Uterus (tissue), 3 donors: ENCODE measurements at regions not wholly inside any gene's neighbourhood (a gene's known extent, or its start where the extent isn't known, plus 50 kb on each side); places are given as distances from the start of the nearest gene placed in this dataset.
A peak's percentile ranks its signal among the peaks of the same experiment; 100 is the strongest.

Experiments used
- DNase-seq, 2 donors: peaks; one replicate each; pipeline ENCODE4 v3.0.0-alpha.2; 2019 to 2020
- H3K27ac ChIP-seq, 2 donors: fragments of 200-600 bp; sonication (generic); 1 replicate in 1 of 2; 2 replicates in 1 of 2; pipeline ENCODE4 v1.5.1; 2016 to 2018
- H3K27me3 ChIP-seq, 2 donors: fragments of 200-600 bp; sonication (generic); one replicate each; pipeline ENCODE4 v1.5.1; 2018 to 2019; ENCODE audit warnings: control low read depth in 1 of 2
- H3K36me3 ChIP-seq, 2 donors: fragments of 200-600 bp; sonication (generic); one replicate each; pipeline ENCODE4 v1.5.1; 2019; ENCODE audit warnings: control low read depth in 1 of 2
- H3K4me1 ChIP-seq, 2 donors: fragments of 200-600 bp; sonication (generic); one replicate each; pipeline ENCODE4 v1.5.1; 2018 to 2019; ENCODE audit warnings: control low read depth in 1 of 2
- H3K4me3 ChIP-seq, 2 donors: fragments of 200-600 bp; sonication (generic); 1 replicate in 1 of 2; 2 replicates in 1 of 2; pipeline ENCODE4 v1.5.1; 2018 to 2019; ENCODE audit warnings: mild to moderate bottlenecking in 1 of 2
- H3K9me3 ChIP-seq, 2 donors: fragments of 200-600 bp; sonication (generic); one replicate each; pipeline ENCODE4 v1.5.1; 2019; ENCODE audit warnings: control low read depth in 1 of 2
- CTCF ChIP-seq, 4 experiments: fragments of 200-600 bp in 2 of 4; fragments of 450-650 bp in 2 of 4; sonication (generic) in 2 of 4; IDR thresholded peaks; one replicate each; pipeline ENCODE4 v1.5.1; 2016 to 2019; ENCODE audit warnings: antibody characterized with exemption in 4 of 4, mild to moderate bottlenecking in 2 of 4, moderate library complexity in 1 of 4
- POLR2A ChIP-seq, 2 donors: fragments of 450-650 bp; IDR thresholded peaks; one replicate each; pipeline ENCODE4 v1.6.1; 2016; ENCODE audit warnings: antibody characterized with exemption in 2 of 2, mild to moderate bottlenecking in 1 of 2, moderate library complexity in 1 of 2
- intact Hi-C: fragments of 100-400 bp; cut with DNase I; formaldehyde crosslinking; loops from one replicate; pipeline ENCODE4 v1.15.1; 2023; ENCODE audit warnings: low total_unique reads
- donor health status: DM: yes; HTN: yes; CAD: no.

- Histone ChIP-seq H3K27me3 (no peaks in the 10 kb centered on the region), H3K4me3 (no peak overlapping the region), H3K4me1 (no peaks in the 10 kb centered on the region), H3K27ac (no peak overlapping the region), H3K9me3 (no peaks in the 10 kb centered on the region), H3K36me3 (no peaks in the 10 kb centered on the region)
- DNase-seq = no peak
- intact Hi-C loops = no loop called here
- TF ChIP-seq CTCF (IDR thresholded peaks at IDR 0.05) (no peak), POLR2A (IDR thresholded peaks at IDR 0.05) (no peak)
These were observed 462.5 kb upstream of the TBX3 start for GRCh38 chr12:115146453-115146852.

GRCh38 chr12:115144425-115144824 is 460.4 kb upstream of the TBX3 start:
- Histone ChIP-seq H3K27ac (no peak overlapping the region), H3K4me3 (no peak overlapping the region), H3K27me3 (no peaks in the 10 kb centered on the region), H3K9me3 (no peaks in the 10 kb centered on the region), H3K4me1 (no peaks in the 10 kb centered on the region), H3K36me3 (no peaks in the 10 kb centered on the region)
- intact Hi-C loops = no loop called here
- TF ChIP-seq CTCF (IDR thresholded peaks at IDR 0.05) (no peak), POLR2A (IDR thresholded peaks at IDR 0.05) (no peak)
- no peak for DNase-seq

- TF ChIP-seq CTCF (IDR thresholded peaks at IDR 0.05) (no peak), POLR2A (IDR thresholded peaks at IDR 0.05) (no peak)
- Histone ChIP-seq H3K4me3 (no peak overlapping the region), H3K9me3 (no peaks in the 10 kb centered on the region), H3K27me3 (no peaks in the 10 kb centered on the region), H3K36me3 (no peaks in the 10 kb centered on the region), H3K4me1 (no peaks in the 10 kb centered on the region), H3K27ac (no peak overlapping the region)
- intact Hi-C loops = no loop called here
- no peak for DNase-seq
These were observed 457.1 kb upstream of the TBX3 start for GRCh38 chr12:115140981-115141655.

GRCh38 chr12:115137812-115138521 is 454.0 kb upstream of the TBX3 start:
- no peaks in the 10 kb centered on the region for H3K9me3 ChIP-seq
- intact Hi-C loops = no loop called here
- DNase-seq = no peak
- H3K27me3 ChIP-seq = no peaks in the 10 kb centered on the region
- no peaks in the 10 kb centered on the region for H3K36me3 ChIP-seq
- TF ChIP-seq CTCF (IDR thresholded peaks at IDR 0.05) = no peak
- TF ChIP-seq POLR2A (IDR thresholded peaks at IDR 0.05) = no peak
- no peak overlapping the region for H3K27ac ChIP-seq
- H3K4me1 ChIP-seq = no peaks in the 10 kb centered on the region
- no peak overlapping the region for H3K4me3 ChIP-seq

- TF ChIP-seq CTCF (IDR thresholded peaks at IDR 0.05) = no peak
- no peak for TF ChIP-seq POLR2A (IDR thresholded peaks at IDR 0.05)
- no peaks in the 10 kb centered on the region for H3K27me3 ChIP-seq
- no peak overlapping the region for H3K27ac ChIP-seq
- H3K36me3 ChIP-seq = no peaks in the 10 kb centered on the region
- no peak overlapping the region for H3K4me3 ChIP-seq
- no peaks in the 10 kb centered on the region for H3K9me3 ChIP-seq
- no peaks in the 10 kb centered on the region for H3K4me1 ChIP-seq
- intact Hi-C loops = no loop called here
- DNase-seq = peak in 1 of 2 donors; percentile 15
These were observed 451.8 kb upstream of the TBX3 start for GRCh38 chr12:115135800-115136211.
